ENCODE measurements at regions not wholly inside any gene's neighbourhood (a gene's known extent, or its start where the extent isn't known, plus 50 kb on each side); places are given as distances from the start of the nearest gene placed in this dataset.

DNA sequence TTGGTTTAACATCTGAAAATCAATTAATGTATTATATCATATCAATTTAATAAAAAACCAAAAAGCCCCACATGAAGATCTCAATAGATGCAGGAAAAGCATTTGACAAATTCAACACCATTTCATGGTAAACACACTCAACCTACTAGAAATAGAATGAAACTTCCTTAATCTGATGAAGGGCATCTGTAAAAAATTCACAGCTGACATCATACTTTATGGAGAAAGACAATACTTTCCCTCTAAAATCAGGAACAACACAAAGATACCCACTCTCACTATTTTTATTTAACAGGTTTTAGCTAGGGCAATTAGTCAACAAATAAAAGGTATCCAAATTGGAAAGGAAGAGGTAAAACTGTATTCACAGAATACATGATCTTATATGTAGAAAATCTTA lies 303.0 kb upstream of the ZEB2 start:
- TF ChIP-seq, protein P1, sequence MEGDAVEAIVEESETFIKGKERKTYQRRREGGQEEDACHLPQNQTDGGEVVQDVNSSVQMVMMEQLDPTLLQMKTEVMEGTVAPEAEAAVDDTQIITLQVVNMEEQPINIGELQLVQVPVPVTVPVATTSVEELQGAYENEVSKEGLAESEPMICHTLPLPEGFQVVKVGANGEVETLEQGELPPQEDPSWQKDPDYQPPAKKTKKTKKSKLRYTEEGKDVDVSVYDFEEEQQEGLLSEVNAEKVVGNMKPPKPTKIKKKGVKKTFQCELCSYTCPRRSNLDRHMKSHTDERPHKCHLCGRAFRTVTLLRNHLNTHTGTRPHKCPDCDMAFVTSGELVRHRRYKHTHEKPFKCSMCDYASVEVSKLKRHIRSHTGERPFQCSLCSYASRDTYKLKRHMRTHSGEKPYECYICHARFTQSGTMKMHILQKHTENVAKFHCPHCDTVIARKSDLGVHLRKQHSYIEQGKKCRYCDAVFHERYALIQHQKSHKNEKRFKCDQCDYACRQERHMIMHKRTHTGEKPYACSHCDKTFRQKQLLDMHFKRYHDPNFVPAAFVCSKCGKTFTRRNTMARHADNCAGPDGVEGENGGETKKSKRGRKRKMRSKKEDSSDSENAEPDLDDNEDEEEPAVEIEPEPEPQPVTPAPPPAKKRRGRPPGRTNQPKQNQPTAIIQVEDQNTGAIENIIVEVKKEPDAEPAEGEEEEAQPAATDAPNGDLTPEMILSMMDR (conservative IDR thresholded peaks at IDR 0.05; ENCODE audit: low read depth, low read length) = no peak
- TF ChIP-seq EZH2 (IDR thresholded peaks at IDR 0.05; ENCODE audit: low read length, unreplicated experiment) = no peak

Measured in PC-3 (cell line).